ENCODE measurements at regions not wholly inside any gene's neighbourhood (a gene's known extent, or its start where the extent isn't known, plus 50 kb on each side); places are given as distances from the start of the nearest gene placed in this dataset.
"Not testable (repeated sequence)": the region's sequence is repeated elsewhere in the genome, so short reads cannot be mapped to it uniquely, and the experiment has no call there.

DNA sequence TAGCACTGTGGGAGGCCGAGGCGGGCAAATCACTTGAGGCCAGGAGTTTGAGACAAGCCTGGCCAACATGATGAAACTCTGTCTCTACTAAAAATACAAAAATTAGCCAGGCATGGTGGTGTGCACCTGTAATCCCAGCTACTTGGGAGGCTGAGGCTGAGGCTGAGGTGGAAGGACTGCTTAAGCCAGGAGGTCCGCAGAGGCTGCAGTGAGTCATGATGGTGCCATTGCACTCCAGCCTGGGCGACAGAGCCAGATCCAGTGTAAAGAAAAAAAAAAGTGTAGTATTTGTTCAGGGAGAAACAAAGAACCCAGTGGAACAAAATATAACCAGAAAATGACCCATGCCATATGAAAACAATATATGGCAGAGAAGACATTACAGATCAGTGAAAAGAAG lies 57.4 kb upstream of the SMURF2 start:
- H3K4me1 ChIP-seq: peaks cover 0 to 22% (median 9%) of the 10 kb centered on the region in 12 donors
- H3K9me3 ChIP-seq; ATAC-seq; H3K36me3 ChIP-seq; H3K27ac ChIP-seq; H3K27me3 ChIP-seq; intact Hi-C loops (cut with DNase I); DNase-seq; H3K4me3 ChIP-seq: not testable (repeated sequence)
- 96 to 99% (median 96%) methylated on average over 4 of the region's 4 CpGs for WGBS, 4 donors

- H3K4me1 ChIP-seq: peaks cover 0 to 20% (median 4%) of the 10 kb centered on the region in 12 donors
- H3K27me3 ChIP-seq; H3K4me3 ChIP-seq; DNase-seq; H3K27ac ChIP-seq; H3K9me3 ChIP-seq; intact Hi-C loops (cut with DNase I); ATAC-seq; H3K36me3 ChIP-seq: not testable (repeated sequence)
- WGBS, 4 donors: 95 to 97% (median 96%) methylated on average over 6 of the region's 6 CpGs
These were observed 56.7 kb upstream of the SMURF2 start for GRCh38 chr17:64718816-64719215.

DNA sequence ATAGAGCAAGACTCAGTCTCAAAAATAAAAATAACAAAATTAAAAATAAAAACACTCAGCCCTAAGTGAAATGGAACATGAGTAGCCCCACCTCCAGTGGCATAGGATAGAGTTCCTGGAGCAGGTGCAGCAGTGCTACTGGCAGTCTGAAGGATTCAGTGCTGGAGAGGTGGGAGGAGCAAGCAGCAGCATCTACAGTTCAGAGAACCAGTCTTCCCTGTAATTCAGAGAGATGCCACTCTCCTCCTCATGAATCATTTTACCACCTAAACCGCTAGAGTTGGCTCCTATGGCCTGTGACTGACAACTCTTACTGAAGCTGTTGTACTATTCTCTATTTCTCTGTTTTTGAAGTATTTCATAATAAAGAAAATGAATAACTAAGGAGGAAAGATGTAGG lies 56.0 kb upstream of the SMURF2 start:
- TF ChIP-seq, protein P1, sequence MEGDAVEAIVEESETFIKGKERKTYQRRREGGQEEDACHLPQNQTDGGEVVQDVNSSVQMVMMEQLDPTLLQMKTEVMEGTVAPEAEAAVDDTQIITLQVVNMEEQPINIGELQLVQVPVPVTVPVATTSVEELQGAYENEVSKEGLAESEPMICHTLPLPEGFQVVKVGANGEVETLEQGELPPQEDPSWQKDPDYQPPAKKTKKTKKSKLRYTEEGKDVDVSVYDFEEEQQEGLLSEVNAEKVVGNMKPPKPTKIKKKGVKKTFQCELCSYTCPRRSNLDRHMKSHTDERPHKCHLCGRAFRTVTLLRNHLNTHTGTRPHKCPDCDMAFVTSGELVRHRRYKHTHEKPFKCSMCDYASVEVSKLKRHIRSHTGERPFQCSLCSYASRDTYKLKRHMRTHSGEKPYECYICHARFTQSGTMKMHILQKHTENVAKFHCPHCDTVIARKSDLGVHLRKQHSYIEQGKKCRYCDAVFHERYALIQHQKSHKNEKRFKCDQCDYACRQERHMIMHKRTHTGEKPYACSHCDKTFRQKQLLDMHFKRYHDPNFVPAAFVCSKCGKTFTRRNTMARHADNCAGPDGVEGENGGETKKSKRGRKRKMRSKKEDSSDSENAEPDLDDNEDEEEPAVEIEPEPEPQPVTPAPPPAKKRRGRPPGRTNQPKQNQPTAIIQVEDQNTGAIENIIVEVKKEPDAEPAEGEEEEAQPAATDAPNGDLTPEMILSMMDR (IDR thresholded peaks at IDR 0.05): no peak
- TF ChIP-seq POLR2A (IDR thresholded peaks at IDR 0.05): no peak
- H3K4me3 ChIP-seq: no peak overlapping the region
- H3K4me1 ChIP-seq: peaks cover 0 to 17% (median 2%) of the 10 kb centered on the region in 12 donors
- intact Hi-C loops (cut with DNase I): no loop called here
- WGBS, 4 donors: 93 to 97% (median 96%) methylated on average over 1 of the region's 1 CpG
- no peaks in the 10 kb centered on the region for H3K36me3 ChIP-seq
- H3K27me3 ChIP-seq: no peaks in the 10 kb centered on the region
- H3K27ac ChIP-seq: no peak overlapping the region
- no peaks in the 10 kb centered on the region for H3K9me3 ChIP-seq
- DNase-seq (no peak), ATAC-seq (no peak)

- intact Hi-C loops (cut with DNase I); H3K27ac ChIP-seq; DNase-seq; H3K4me3 ChIP-seq; H3K36me3 ChIP-seq; ATAC-seq; H3K9me3 ChIP-seq; H3K27me3 ChIP-seq: not testable (repeated sequence)
- H3K4me1 ChIP-seq: peaks cover 0 to 28% (median 5%) of the 10 kb centered on the region in 12 donors
- WGBS, 4 donors: 95 to 100% (median 96%) methylated on average over 2 to 26 of the region's 27 CpGs
These were observed 54.4 kb upstream of the SMURF2 start for GRCh38 chr17:64716496-64716895.

GRCh38 chr17:64713786-64714185 lies 51.7 kb upstream of the SMURF2 start:
- ATAC-seq: peak in 3 of 4 donors; percentile 33 to 56 (median 51)
- Histone ChIP-seq H3K4me1 (peaks cover 0 to 36% (median 12%) of the 10 kb centered on the region in 12 donors), H3K4me3 (peak overlapping the region in 9 of 12 donors; percentile 23 to 49 (median 32)), H3K27ac (peak overlapping the region in 1 of 12 donors; percentile 7)
- H3K36me3 ChIP-seq; H3K27me3 ChIP-seq; H3K9me3 ChIP-seq; DNase-seq; intact Hi-C loops (cut with DNase I): not testable (repeated sequence)
- WGBS, 4 donors: 47 to 65% (median 57%) methylated on average over 7 of the region's 7 CpGs

DNA sequence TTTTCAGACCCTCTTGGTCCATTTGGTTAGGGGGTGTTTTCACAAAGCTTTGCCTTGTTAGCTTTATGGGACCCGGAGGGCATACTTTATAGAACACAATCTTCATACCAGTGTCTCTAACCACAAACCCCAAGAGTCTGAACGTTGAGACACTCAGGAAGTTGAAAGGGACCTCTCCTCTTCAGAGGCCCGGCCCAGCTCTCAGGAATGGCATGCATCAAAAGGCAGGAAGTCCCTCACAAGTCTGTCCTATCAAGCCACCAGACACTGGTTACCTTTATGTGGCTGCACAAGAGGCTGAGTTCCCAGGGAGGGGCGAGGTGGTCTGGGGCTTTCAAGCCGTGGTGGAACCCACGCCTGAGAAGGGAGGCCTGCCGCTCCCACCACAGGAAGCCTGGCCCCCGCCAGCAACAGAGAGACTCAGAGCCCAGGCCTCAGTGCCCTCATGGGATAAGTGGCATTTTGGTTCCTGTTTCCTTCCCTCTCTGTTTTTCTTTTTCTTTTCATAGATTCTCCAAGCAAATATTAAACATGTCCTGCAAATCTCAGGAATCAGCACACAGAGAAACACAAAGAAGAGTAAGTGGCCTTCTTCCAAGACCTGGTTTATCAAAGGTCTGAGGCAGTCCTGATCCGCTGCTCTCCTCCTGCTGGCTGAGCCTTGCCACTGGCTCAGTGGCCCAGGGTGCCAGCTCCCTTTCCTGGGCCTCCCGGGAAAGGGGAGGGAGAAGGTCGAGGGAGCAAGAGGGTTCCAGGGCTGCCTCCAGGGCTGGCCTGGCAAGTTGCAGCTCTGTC lies 50.6 kb upstream of the SMURF2 start:
- DNase-seq; intact Hi-C loops (cut with DNase I); ATAC-seq; H3K9me3 ChIP-seq; H3K36me3 ChIP-seq; H3K4me3 ChIP-seq; H3K27me3 ChIP-seq: not testable (repeated sequence)
- Histone ChIP-seq H3K4me1 (peaks cover 0 to 47% (median 21%) of the 10 kb centered on the region in 12 donors), H3K27ac (peak overlapping the region in 1 of 12 donors; percentile 53)
- WGBS, 4 donors: 67 to 71% (median 70%) methylated on average over 10 to 11 of the region's 11 CpGs

Small RNA genes lying in the stretch of these regions (microRNA-seq; reads per million reads assigned to microRNA genes)
- 0 reads per million in 4 donors for gene MIR6080

Data from heart left ventricle (tissue), 16 donors.